ENCODE measurements at regions not wholly inside any gene's neighbourhood (a gene's known extent, or its start where the extent isn't known, plus 50 kb on each side); places are given as distances from the start of the nearest gene placed in this dataset.
A peak's percentile ranks its signal among the peaks of the same experiment; 100 is the strongest.
"Not testable (repeated sequence)": the region's sequence is repeated elsewhere in the genome, so short reads cannot be mapped to it uniquely, and the experiment has no call there.

GRCh38 chr10:90197766-90198165 lies 496.4 kb downstream of the KIF20B start:
- no peak for DNase-seq

- DNase-seq, result no peak
Observed at GRCh38 chr10:90199093-90199492, 497.7 kb downstream of the KIF20B start.

DNA sequence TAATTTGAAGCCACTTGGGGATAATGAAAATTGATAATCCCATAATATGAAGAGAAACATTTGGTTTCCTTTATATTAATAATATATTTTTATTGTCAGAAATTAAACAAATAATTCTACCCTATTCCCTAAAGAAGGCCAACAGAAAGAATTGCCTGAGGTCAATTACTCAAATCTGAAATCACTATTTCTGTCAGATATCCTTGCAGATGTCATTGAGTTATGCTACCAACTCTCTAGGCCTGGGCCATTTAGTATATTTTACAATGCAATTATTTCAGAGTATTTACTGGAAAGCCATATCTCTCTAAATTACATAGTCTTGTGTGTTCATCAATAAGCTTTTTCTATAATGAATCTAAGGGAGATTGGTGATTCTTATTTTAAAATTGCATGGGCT lies 498.1 kb downstream of the KIF20B start:
- no peak for DNase-seq

DNA sequence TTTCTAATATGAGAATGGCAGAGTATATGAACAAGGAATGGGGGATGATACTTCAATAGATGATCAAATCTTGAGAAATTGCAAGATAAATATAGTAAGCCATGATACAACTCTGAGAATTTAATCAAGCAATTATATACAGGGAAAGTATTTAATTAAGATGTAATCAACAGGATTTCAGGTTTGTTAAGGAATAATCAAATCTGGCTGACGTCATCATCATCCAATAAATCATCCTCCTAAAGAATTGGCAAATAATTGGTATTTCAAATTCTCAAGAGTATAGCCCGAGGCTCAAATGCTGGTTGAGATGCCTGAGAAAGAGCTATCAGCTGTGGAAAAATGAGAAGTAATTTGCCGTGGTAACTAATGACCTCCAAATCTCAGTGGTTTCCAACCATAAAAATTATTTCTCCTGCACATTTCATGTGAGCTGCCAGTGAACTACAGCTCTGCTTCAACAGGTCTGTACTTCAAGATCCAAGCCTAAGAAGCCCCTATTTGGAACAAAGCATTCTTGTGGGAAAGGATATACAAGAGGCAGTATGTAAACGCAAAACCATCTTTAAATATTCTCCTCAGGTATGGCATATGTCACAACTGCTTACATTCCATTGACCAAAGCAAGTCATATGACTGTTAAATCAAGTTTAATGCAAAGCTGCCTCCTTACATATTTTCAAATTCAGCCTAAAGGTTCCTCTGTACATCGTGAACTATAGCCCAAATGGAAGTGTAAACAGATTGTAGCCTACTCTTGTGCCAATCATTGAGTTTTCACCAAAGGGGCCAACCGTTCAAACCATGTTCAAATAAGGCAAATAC lies 503.0 kb downstream of the KIF20B start:
- no peak for DNase-seq

GRCh38 chr10:90204956-90205314 lies 503.5 kb downstream of the KIF20B start:
- no peak for DNase-seq

- DNase-seq, result no peak
Observed at GRCh38 chr10:90205340-90205739, 503.9 kb downstream of the KIF20B start.

DNA sequence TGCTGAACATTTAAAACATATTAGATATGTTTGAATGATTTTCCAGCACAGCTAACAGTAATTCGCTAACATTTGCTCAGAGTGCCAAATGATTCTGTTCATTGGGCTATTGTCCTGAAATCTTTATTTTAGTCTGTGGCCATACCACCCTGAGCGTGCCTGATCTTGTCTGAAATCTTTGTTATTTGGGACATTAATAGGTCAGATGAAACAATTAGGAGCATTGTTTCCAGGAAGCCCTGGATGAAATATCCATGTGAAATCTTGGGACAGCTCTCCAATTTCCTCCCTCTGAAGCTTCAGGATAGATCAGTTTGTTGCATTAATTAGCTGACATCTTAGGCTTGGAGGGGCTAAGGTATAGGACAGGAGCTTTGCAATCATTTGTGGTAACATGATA lies 512.0 kb downstream of the KIF20B start:
- DNase-seq, result no peak

GRCh38 chr10:90218846-90219245 lies 517.5 kb downstream of the KIF20B start:
- DNase-seq, result no peak

DNA sequence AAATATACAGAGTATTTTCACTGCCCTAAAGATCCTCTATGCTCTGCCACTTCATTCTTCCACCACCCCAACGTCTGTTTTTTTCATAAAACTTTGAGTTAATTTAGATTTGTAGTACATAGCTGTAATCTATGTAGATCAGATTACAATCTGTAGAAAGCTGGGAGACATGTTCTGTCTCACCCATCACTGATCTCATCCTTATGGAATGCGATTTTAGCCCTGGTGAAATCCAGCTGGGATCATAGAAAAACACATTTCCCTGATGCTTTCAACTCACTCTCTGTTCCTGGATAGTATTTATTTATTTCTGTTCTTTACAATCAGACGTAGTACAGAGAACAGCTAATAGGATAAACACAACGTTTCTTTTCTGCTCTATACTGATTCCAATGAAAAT lies 521.0 kb downstream of the KIF20B start:
- DNase-seq, result no peak

DNA sequence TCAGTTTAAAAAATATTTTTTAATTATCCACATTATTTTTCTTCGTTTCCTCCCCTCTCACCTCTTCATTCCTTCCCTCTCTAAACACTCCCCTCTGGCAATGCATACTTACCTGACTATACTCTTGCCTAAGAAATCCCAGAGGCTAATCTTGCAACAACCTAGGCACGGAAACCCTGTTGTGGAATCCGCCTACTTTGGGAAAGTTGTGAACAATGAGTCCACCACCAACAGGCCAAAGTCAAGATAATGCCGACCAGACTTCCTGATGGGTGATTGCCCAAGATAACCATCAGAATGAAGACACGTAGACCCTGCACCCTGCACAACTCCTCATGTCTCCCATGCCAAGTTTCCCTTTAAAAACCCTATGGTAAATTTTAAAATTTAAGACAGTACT lies 521.5 kb downstream of the KIF20B start:
- no peak for DNase-seq

DNA sequence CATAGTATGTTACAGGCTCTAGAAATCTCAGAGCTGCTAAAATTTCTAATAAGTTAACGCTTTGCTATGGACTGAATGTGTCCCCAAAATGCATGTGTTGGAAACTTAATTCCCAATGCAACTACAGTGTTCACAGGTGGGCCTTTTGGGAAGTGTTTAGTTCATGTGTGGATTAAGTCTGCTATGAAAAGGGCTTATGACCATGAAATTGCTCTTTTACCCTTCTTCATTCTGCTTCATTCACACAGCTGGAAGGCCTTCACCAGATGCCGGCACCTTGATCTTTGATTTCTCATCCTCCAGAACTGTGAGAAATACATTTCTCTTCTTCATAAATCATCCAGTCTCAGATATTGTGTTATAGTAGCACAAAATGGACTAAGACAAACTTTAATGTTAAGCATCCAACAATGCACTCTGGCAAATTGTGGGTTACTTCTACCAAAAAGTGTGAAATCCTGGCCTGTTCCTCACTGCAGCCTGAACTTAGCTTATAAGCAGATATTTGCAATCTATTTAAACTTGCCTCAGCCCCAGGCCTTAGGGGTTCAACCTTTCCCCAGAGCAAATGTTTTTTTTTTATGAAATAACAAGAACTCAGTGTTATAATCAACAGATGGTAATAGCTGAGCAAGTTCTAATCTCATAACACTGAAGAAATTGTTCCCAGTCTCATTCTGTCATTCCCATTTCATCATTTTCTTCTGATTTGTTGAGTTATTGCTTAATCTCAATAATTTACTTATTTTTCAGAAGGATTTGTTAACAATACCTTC lies 523.6 kb downstream of the KIF20B start:
- no peak for DNase-seq

GRCh38 chr10:90226517-90226916 lies 525.1 kb downstream of the KIF20B start:
- no peak for DNase-seq

DNA sequence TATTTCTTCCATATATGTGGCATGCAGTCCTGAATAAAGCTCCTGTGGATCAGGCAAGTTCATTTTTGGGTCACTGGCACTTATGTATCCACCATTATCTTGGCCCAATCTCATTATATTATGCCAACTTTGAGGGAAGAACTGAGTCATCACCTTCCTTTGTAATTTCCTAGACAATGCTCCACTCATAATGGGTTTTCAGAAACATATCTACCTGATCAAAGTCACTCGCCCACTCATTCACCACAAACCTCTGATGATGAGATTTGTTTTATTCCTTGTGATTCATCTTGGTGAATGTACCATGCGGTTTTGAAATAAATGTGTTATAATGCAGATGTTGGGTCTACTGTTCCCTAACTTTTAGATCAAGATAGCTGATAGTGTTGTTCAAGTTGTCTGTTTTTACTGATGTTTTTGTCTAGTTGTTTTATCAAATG lies 525.8 kb downstream of the KIF20B start:
- DNase-seq, result peak in 1 of 5 donors; percentile 32

- DNase-seq, result no peak
Observed at GRCh38 chr10:90227786-90228185, 526.4 kb downstream of the KIF20B start.

GRCh38 chr10:90229486-90229885 lies 528.1 kb downstream of the KIF20B start:
- no peak for DNase-seq

- not testable (repeated sequence) for DNase-seq
Observed at GRCh38 chr10:90233805-90234204, 532.4 kb downstream of the KIF20B start.

DNA sequence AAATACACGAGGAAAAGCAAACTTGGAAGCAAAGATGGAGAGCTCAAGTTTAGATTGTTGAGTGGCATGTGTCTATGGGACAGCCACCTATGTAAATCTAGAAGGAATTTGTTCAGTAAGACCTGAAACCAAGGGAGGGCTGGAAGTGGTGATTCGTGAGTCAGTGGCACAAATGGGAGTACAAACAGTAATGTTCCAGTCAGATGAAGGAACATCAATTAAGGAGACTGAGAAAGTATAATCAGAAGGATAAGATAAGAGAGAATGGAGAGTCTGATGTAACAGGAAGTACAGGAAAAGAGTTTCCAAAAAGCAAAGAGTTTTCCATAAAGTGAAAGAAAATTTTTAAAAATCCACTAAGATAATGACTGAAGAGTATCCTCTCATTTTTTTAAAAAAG lies 544.2 kb downstream of the KIF20B start:
- DNase-seq, result no peak

- DNase-seq, result not testable (repeated sequence)
Observed at GRCh38 chr10:90250784-90251183, 549.4 kb downstream of the KIF20B start.

DNA sequence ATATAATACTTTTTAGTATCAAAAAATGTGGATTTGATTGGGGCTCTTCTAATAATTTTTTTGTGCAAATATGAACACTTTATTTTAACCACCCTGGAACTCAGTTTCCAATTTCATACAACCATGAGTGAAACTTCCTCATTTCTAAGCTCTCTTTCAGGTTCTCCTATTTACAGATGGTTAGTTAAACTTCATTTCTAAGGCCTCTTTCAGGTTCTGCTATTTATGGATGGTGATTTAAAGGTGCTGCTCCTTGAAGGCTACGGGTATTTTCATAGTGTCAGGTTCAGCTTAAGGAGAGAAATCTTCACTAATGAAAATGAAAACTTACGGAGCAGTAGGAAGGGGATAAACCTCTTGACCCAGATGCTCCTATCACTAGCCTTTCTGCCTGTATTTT lies 568.3 kb downstream of the KIF20B start:
- no peak for DNase-seq

GRCh38 chr10:90274721-90275468 lies 573.5 kb downstream of the KIF20B start:
- no peak for DNase-seq

DNA sequence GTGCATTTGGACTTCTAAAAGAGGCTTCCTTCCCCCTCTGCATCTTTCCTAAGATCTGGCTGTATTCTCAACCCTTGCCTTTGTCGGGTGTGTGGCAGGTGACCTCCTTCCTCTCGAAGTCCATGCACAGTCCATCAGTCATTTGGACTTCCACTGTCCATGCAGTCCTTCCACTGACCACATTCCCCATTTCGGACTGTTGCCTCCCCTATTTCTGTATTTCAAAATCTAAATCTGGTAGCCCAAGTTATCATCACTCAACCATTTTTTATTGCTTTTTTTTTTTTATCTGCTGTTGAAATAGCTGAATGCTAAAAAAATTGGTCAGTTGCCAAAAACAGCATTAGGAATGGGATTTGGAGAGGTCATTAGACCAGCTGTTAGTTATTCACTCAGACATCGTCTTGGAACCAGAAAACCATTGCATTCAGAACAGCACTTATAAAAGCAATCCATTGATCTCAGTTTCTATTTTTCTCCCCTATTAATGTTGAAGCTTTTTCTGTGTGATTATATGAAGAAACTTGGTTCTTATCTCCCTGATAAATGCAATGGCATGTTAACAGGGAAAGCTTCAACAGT lies 575.6 kb downstream of the KIF20B start:
- DNase-seq, result no peak

- DNase-seq, result no peak
Observed at GRCh38 chr10:90286406-90286805, 571.4 kb downstream of the HTR7 start.

- no peak for DNase-seq
Observed at GRCh38 chr10:90286941-90287340, 570.9 kb downstream of the HTR7 start.

Measured in T-helper 1 cell (primary cell).